H9 (cell line): ENCODE measurements at regions not wholly inside any gene's neighbourhood (a gene's known extent, or its start where the extent isn't known, plus 50 kb on each side); places are given as distances from the start of the nearest gene placed in this dataset.

ENCODE experiments used
- DNase-seq: peaks from one replicate; pipeline ENCODE4 v3.0.0-alpha.2; 2017
- H2AFZ ChIP-seq: one replicate; pipeline ENCODE4 v1.6.1; 2013; ENCODE audit warnings: mild to moderate bottlenecking, low read length, control low read depth, moderate library complexity
- H2AK5ac ChIP-seq: 2 replicates; pipeline ENCODE4 v1.6.1; 2013; ENCODE audit warnings: low read length, control low read depth, mixed read lengths; ENCODE audit not compliant: insufficient read length
- H2BK120ac ChIP-seq: one replicate; pipeline ENCODE4 v1.6.1; 2013; ENCODE audit warnings: low read depth, mild to moderate bottlenecking, low read length, control low read depth, inconsistent platforms; ENCODE audit not compliant: poor library complexity, severe bottlenecking
- H2BK12ac ChIP-seq: 2 replicates; pipeline ENCODE4 v1.6.1; 2013; ENCODE audit warnings: low read length, control low read depth, mixed read lengths, low read depth; ENCODE audit not compliant: insufficient read length
- H2BK15ac ChIP-seq: 2 replicates; pipeline ENCODE4 v1.6.1; 2013; ENCODE audit warnings: low read depth, low read length, control low read depth
- H2BK20ac ChIP-seq: one replicate; pipeline ENCODE4 v1.6.1; 2013; ENCODE audit warnings: low read depth, mild to moderate bottlenecking, low read length, control low read depth, inconsistent platforms; ENCODE audit not compliant: poor library complexity, severe bottlenecking
- H2BK5ac ChIP-seq: 2 replicates; pipeline ENCODE4 v1.6.1; 2013; ENCODE audit warnings: low read length, control low read depth, mixed read lengths; ENCODE audit not compliant: insufficient read length
- H3K14ac ChIP-seq: 2 replicates; pipeline ENCODE4 v1.6.1; 2013; ENCODE audit warnings: low read length, control low read depth; ENCODE audit not compliant: insufficient read depth
- H3K18ac ChIP-seq: 2 replicates; pipeline ENCODE4 v1.6.1; 2013; ENCODE audit warnings: low read depth, mild to moderate bottlenecking, mixed read lengths, low read length, control low read depth; ENCODE audit not compliant: insufficient read length
- H3K23ac ChIP-seq: 2 replicates; pipeline ENCODE4 v1.6.1; 2013; ENCODE audit warnings: low read length, control low read depth, mixed read lengths, low read depth; ENCODE audit not compliant: insufficient read length
- H3K23me2 ChIP-seq: 2 replicates; pipeline ENCODE4 v1.6.1; 2013; ENCODE audit warnings: low read depth, mild to moderate bottlenecking, mixed read lengths, low read length, control low read depth; ENCODE audit not compliant: insufficient read length, poor library complexity, severe bottlenecking
- H3K27ac ChIP-seq: 2 replicates; pipeline ENCODE4 v1.5.1; 2013; ENCODE audit warnings: low read length, control low read depth, mixed read lengths, low read depth; ENCODE audit not compliant: insufficient read length
- H3K27me3 ChIP-seq: 2 replicates; pipeline ENCODE4 v1.6.1; 2013; ENCODE audit warnings: low read length, control low read depth, inconsistent platforms; ENCODE audit not compliant: insufficient read depth
- H3K4ac ChIP-seq: 2 replicates; pipeline ENCODE4 v1.6.1; 2013; ENCODE audit warnings: low read depth, mild to moderate bottlenecking, control low read depth, inconsistent platforms, low read length, moderate library complexity
- H3K4me1 ChIP-seq: 2 replicates; pipeline ENCODE4 v1.6.1; 2013; ENCODE audit warnings: low read length, control low read depth, inconsistent platforms; ENCODE audit not compliant: insufficient read depth
- H3K4me2 ChIP-seq: 2 replicates; pipeline ENCODE4 v1.6.1; 2013; ENCODE audit warnings: low read length, control low read depth, mixed read lengths; ENCODE audit not compliant: insufficient read length, insufficient read depth
- H3K56ac ChIP-seq: 2 replicates; pipeline ENCODE4 v1.6.1; 2013; ENCODE audit warnings: low read depth, mild to moderate bottlenecking, mixed read lengths, low read length, control low read depth; ENCODE audit not compliant: insufficient read length
- H3K79me1 ChIP-seq: 2 replicates; pipeline ENCODE4 v1.6.1; 2013; ENCODE audit warnings: low read depth, mild to moderate bottlenecking, moderate library complexity, low read length, control low read depth, inconsistent platforms; ENCODE audit not compliant: insufficient read depth, poor library complexity, severe bottlenecking
- H3K79me2 ChIP-seq: 2 replicates; pipeline ENCODE4 v1.6.1; 2013; ENCODE audit warnings: low read length, control low read depth, inconsistent platforms; ENCODE audit not compliant: insufficient read depth
- H3K9ac ChIP-seq: 2 replicates; pipeline ENCODE4 v1.6.1; 2013; ENCODE audit warnings: low read length, control low read depth, mixed read lengths; ENCODE audit not compliant: insufficient read length; ENCODE audit errors: extremely low read depth
- H3K9me3 ChIP-seq: one replicate; pipeline ENCODE4 v1.6.1; 2013; ENCODE audit warnings: low read depth, low read length, inconsistent platforms; ENCODE audit not compliant: control insufficient read depth
- H3T11ph ChIP-seq: one replicate; pipeline ENCODE4 v1.6.1; 2013; ENCODE audit warnings: mild to moderate bottlenecking, low read length, control low read depth, inconsistent platforms
- H4K20me1 ChIP-seq: one replicate; pipeline ENCODE4 v1.6.1; 2013; ENCODE audit not compliant: control insufficient read depth, insufficient read length, insufficient read depth
- H4K5ac ChIP-seq: 2 replicates; pipeline ENCODE4 v1.6.1; 2013; ENCODE audit warnings: low read depth, mild to moderate bottlenecking, mixed read lengths, low read length, control low read depth; ENCODE audit not compliant: insufficient read length
- H4K8ac ChIP-seq: replicated peaks from 2 replicates; pipeline ENCODE4 v1.6.1; 2013; ENCODE audit warnings: low read length, control low read depth, mixed read lengths, low read depth; ENCODE audit not compliant: insufficient read length
- H4K91ac ChIP-seq: 2 replicates; pipeline ENCODE4 v1.6.1; 2013; ENCODE audit warnings: low read depth, mild to moderate bottlenecking, moderate library complexity, mixed read lengths, low read length, control low read depth; ENCODE audit not compliant: insufficient read length
- H3K27ac Mint-ChIP-seq, 3 experiments: 2 replicates in 2 of 3; 3 replicates in 1 of 3; pipeline ENCODE4 v1.8.0; 2020 to 2021; ENCODE audit warnings: mixed read lengths in 3 of 3, mild to moderate bottlenecking in 1 of 3, moderate library complexity in 1 of 3
- H3K27me3 Mint-ChIP-seq: 2 replicates; pipeline ENCODE4 v1.8.0; 2021; ENCODE audit warnings: low read depth, mild to moderate bottlenecking, moderate library complexity, mixed read lengths
- H3K36me3 Mint-ChIP-seq, 3 experiments: 2 replicates in 2 of 3; 3 replicates in 1 of 3; pipeline ENCODE4 v1.8.0; 2020 to 2021; ENCODE audit warnings: low read depth in 3 of 3, mixed read lengths in 3 of 3; ENCODE audit not compliant: insufficient read depth in 1 of 3
- H3K4me1 Mint-ChIP-seq, 2 experiments: 2 replicates each; pipeline ENCODE4 v1.8.0; 2020; ENCODE audit warnings: mixed read lengths in 2 of 2
- H3K4me3 Mint-ChIP-seq, 2 experiments: 2 replicates in 1 of 2; 3 replicates in 1 of 2; pipeline ENCODE4 v1.8.0; 2020 to 2021; ENCODE audit warnings: mild to moderate bottlenecking in 2 of 2, mixed read lengths in 2 of 2, moderate library complexity in 1 of 2
- H3K9me3 Mint-ChIP-seq, 2 experiments: 2 replicates in 1 of 2; 3 replicates in 1 of 2; pipeline ENCODE4 v1.8.0; 2020; ENCODE audit warnings: mild to moderate bottlenecking in 2 of 2, mixed read lengths in 2 of 2, moderate library complexity in 1 of 2
- WGBS: extraction: QIAGEN DNeasy Blood & Tissue Kit; methylation state at CpG from one replicate; pipeline ENCODE4 v1.1.7; 2013; ENCODE audit warnings: missing lambda C conversion rate, low lambda C conversion rate, mixed read lengths; ENCODE audit not compliant: insufficient read length; ENCODE audit errors: extremely low coverage; 5-methylcytosine and 5-hydroxymethylcytosine counted together
- TF ChIP-seq, protein P1 (sequence below): fragments of 200-600 bp; sonication (generic); conservative IDR thresholded peaks from 3 replicates; pipeline ENCODE4 v1.8.0; 2021; ENCODE audit warnings: antibody characterized with exemption, mild to moderate bottlenecking

DNA sequence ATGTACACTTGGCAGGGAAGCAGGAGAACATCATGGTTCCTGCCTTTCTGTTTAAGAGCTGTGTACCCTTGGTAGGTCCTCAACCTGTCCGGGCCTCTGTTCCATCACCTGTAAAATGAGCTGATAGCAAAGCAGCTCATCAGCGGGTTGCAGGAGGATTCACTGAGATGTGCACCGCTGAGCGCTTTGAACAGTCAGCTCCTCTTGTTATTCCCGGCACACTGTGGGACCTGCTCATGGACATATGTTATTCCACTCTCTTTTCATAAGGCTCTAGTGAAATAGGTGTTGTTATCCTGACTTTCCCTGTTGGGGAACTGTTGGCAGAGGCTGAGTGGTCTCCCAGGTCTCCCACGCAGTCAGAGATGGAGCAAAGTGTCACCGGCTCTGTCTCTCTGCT, 497.5 kb upstream of the ZMIZ1 start:
- TF ChIP-seq, protein P1, sequence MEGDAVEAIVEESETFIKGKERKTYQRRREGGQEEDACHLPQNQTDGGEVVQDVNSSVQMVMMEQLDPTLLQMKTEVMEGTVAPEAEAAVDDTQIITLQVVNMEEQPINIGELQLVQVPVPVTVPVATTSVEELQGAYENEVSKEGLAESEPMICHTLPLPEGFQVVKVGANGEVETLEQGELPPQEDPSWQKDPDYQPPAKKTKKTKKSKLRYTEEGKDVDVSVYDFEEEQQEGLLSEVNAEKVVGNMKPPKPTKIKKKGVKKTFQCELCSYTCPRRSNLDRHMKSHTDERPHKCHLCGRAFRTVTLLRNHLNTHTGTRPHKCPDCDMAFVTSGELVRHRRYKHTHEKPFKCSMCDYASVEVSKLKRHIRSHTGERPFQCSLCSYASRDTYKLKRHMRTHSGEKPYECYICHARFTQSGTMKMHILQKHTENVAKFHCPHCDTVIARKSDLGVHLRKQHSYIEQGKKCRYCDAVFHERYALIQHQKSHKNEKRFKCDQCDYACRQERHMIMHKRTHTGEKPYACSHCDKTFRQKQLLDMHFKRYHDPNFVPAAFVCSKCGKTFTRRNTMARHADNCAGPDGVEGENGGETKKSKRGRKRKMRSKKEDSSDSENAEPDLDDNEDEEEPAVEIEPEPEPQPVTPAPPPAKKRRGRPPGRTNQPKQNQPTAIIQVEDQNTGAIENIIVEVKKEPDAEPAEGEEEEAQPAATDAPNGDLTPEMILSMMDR: no peak
- no peak overlapping the region for H3K18ac ChIP-seq
- H3K9me3 ChIP-seq: no peaks in the 10 kb centered on the region
- H3K4ac ChIP-seq: no peak overlapping the region
- H3K9ac ChIP-seq: no peak overlapping the region
- Mint-ChIP-seq H3K4me1 (peaks cover 6 to 20% of the 10 kb centered on the region in 2 experiments), H3K27me3 (peaks cover 14% of the 10 kb centered on the region), H3K36me3 (no peaks in the 10 kb centered on the region), H3K4me3 (no peak overlapping the region), H3K9me3 (no peaks in the 10 kb centered on the region), H3K27ac (no peak overlapping the region; a peak in 1 of 7 replicates)
- H3K14ac ChIP-seq: no peak overlapping the region
- no peaks in the 10 kb centered on the region for H3K79me2 ChIP-seq
- no CpG with 5 or more reads among the region's 7 CpGs for WGBS
- H3K23ac ChIP-seq: no peak overlapping the region
- H2BK5ac ChIP-seq: no peak overlapping the region
- H3K79me1 ChIP-seq: no peaks in the 10 kb centered on the region
- no peak overlapping the region for H4K5ac ChIP-seq
- no peak overlapping the region for H2BK12ac ChIP-seq
- no peak overlapping the region for H3K4me2 ChIP-seq
- no peaks in the 10 kb centered on the region for H3K23me2 ChIP-seq
- no peak overlapping the region for H3T11ph ChIP-seq
- H3K27me3 ChIP-seq: no peaks in the 10 kb centered on the region
- no peak overlapping the region for H3K56ac ChIP-seq
- H2BK15ac ChIP-seq: no peak overlapping the region
- H3K4me1 ChIP-seq: no peaks in the 10 kb centered on the region
- no peak overlapping the region for H2BK20ac ChIP-seq
- H3K27ac ChIP-seq: no peak overlapping the region
- no peak overlapping the region for H2AFZ ChIP-seq
- no peak for DNase-seq
- H2AK5ac ChIP-seq: no peak overlapping the region
- no peak overlapping the region for H4K91ac ChIP-seq
- no peaks in the 10 kb centered on the region for H4K20me1 ChIP-seq
- no peak overlapping the region for H2BK120ac ChIP-seq
- H4K8ac ChIP-seq: no peak overlapping the region
